ENCODE measurements at regions not wholly inside any gene's neighbourhood (a gene's known extent, or its start where the extent isn't known, plus 50 kb on each side); places are given as distances from the start of the nearest gene placed in this dataset.

DNA sequence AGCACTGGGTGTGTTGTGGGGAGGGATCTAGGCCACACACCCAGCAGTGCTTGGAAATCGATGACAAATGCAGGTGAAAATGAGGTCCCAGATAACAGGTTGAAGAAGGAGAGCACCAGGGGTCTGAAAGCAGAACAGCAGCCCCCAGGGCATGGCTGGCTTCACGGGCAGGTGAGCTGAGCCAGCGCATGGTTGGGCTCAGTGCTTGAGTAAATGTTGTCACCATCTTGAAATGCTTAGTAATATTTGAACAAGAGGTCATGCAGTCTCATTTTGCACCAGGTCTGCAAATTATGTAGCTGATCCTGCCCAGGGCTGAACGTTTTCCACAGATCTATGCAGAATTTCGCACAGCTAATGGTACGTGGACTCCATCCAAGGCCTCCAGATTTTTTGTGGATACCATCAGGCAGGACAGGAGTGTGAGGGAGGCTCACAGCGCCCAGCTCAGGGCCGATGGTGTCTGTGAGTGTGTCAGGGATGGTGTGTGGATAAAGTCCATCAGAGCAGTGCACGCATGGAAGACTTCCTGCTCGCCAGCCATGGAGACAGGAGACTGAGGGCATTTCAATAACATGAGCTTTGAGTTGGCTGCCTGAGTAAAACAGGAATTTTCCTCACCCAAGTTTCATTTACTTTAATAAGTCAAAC is 53.1 kb upstream of the SNX9 start:
- Histone ChIP-seq H3K4me1 (ENCODE audit: control insufficient read depth in 1 of 2, insufficient read depth in 2 of 2, low read length in 2 of 2) (no peaks in the 10 kb centered on the region), H3K14ac (ENCODE audit: low read length) (no peak overlapping the region), H2BK5ac (ENCODE audit: low read depth, low read length, poor library complexity) (no peak overlapping the region), H2BK12ac (ENCODE audit: low read length) (no peak overlapping the region), H3K36me3 (ENCODE audit: control insufficient read depth in 1 of 2, insufficient read depth in 2 of 2, low read length in 2 of 2) (no peaks in the 10 kb centered on the region), H4K91ac (ENCODE audit: low read depth, low read length) (no peak overlapping the region), H3K9ac (ENCODE audit: low read length) (no peak overlapping the region), H3K79me1 (ENCODE audit: low read length) (no peaks in the 10 kb centered on the region), H3K9me3 (ENCODE audit: insufficient read depth, low read depth, low read length) (peaks cover 6% of the 10 kb centered on the region), H4K8ac (ENCODE audit: low read depth, low read length) (no peak overlapping the region), H3K23ac (ENCODE audit: low read length) (no peak overlapping the region), H3K27ac (ENCODE audit: low read depth, low read length) (no peak overlapping the region), H3K79me2 (ENCODE audit: control insufficient read depth, insufficient read depth, low read length, poor library complexity) (no peaks in the 10 kb centered on the region), H3K18ac (ENCODE audit: low read length) (no peak overlapping the region), H2AK5ac (ENCODE audit: low read length) (no peak overlapping the region), H4K12ac (ENCODE audit: low read depth, low read length) (no peak overlapping the region), H2BK120ac (ENCODE audit: insufficient read depth, low read length, poor library complexity) (no peak overlapping the region), H2AFZ (ENCODE audit: insufficient read depth, low read length, poor library complexity) (no peak overlapping the region), H3K4me2 (ENCODE audit: low read length) (no peak overlapping the region), H3K4me3 (ENCODE audit: low read depth, low read length) (no peak overlapping the region), H3K4ac (ENCODE audit: low read depth, low read length) (no peak overlapping the region), H3K27me3 (ENCODE audit: insufficient read depth, low read length) (no peaks in the 10 kb centered on the region)
- DNase-seq, result no peak
- WGBS (ENCODE audit: extremely low coverage, insufficient coverage, insufficient read length), result no CpG with 5 or more reads among the region's 10 CpGs

DNA sequence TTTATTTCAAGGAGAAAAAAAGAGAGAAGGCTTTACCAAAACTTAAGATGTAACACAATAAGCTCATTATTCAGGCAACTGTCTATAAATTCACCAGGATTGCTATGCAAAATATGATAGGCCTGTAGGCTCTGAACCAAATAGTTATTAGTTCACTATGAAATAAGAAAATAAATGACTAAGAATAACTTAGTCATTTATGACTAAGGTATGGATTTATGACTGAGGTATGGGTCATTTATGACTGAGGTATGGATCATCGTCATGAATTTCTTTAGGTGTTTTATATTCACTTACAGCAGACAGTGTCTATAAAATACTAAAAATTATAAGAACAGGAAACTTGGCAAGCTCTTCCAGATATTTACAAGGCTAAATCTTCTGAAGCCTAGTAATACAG is 52.1 kb upstream of the SNX9 start:
- H3K9me3 ChIP-seq (ENCODE audit: insufficient read depth, low read depth, low read length), result peaks cover 6% of the 10 kb centered on the region
- no CpG with 5 or more reads among the region's 1 CpG for WGBS (ENCODE audit: extremely low coverage, insufficient coverage, insufficient read length)

DNA sequence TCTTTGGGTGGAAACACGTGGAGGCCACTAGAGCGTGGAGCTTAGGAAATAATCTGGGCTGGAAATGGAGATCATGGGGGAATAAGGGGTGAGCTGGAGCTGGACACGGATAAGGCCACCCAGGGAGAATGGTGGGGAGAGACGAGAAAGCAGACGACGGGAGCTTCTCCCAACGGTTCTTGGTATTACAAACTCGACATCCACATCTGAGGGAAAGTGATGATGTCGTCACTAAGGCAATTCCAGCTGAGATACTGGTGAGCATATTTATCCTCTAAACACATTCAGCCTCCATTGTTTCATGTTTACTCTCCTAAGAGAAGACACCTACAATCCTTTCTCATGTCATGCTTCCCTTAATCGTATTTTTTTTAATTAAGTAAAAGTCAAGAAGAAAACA is 50.2 kb upstream of the SNX9 start:
- no peak overlapping the region for H3K14ac ChIP-seq (ENCODE audit: low read length)
- H4K8ac ChIP-seq (ENCODE audit: low read depth, low read length), result no peak overlapping the region
- H3K4me1 ChIP-seq (ENCODE audit: control insufficient read depth in 1 of 2, insufficient read depth in 2 of 2, low read length in 2 of 2), result no peaks in the 10 kb centered on the region
- no peak overlapping the region for H2BK120ac ChIP-seq (ENCODE audit: insufficient read depth, low read length, poor library complexity)
- H2BK12ac ChIP-seq (ENCODE audit: low read length), result no peak overlapping the region
- H3K4me2 ChIP-seq (ENCODE audit: low read length), result no peak overlapping the region
- no peak overlapping the region for H2AK5ac ChIP-seq (ENCODE audit: low read length)
- H3K23ac ChIP-seq (ENCODE audit: low read length), result no peak overlapping the region
- H3K4me3 ChIP-seq (ENCODE audit: low read depth, low read length), result no peak overlapping the region
- no peaks in the 10 kb centered on the region for H3K36me3 ChIP-seq (ENCODE audit: control insufficient read depth in 1 of 2, insufficient read depth in 2 of 2, low read length in 2 of 2)
- no peak overlapping the region for H3K9ac ChIP-seq (ENCODE audit: low read length)
- no peak overlapping the region for H3K27ac ChIP-seq (ENCODE audit: low read depth, low read length)
- no peak overlapping the region for H4K12ac ChIP-seq (ENCODE audit: low read depth, low read length)
- no peak for DNase-seq
- no peaks in the 10 kb centered on the region for H3K27me3 ChIP-seq (ENCODE audit: insufficient read depth, low read length)
- no peak overlapping the region for H3K4ac ChIP-seq (ENCODE audit: low read depth, low read length)
- H3K79me2 ChIP-seq (ENCODE audit: control insufficient read depth, insufficient read depth, low read length, poor library complexity), result no peaks in the 10 kb centered on the region
- H2AFZ ChIP-seq (ENCODE audit: insufficient read depth, low read length, poor library complexity), result no peak overlapping the region
- H3K79me1 ChIP-seq (ENCODE audit: low read length), result no peaks in the 10 kb centered on the region
- peaks cover 4% of the 10 kb centered on the region for H3K9me3 ChIP-seq (ENCODE audit: insufficient read depth, low read depth, low read length)
- no peak overlapping the region for H2BK5ac ChIP-seq (ENCODE audit: low read depth, low read length, poor library complexity)
- H4K91ac ChIP-seq (ENCODE audit: low read depth, low read length), result no peak overlapping the region
- no peak overlapping the region for H3K18ac ChIP-seq (ENCODE audit: low read length)
- no CpG with 5 or more reads among the region's 10 CpGs for WGBS (ENCODE audit: extremely low coverage, insufficient coverage, insufficient read length)

More for the DNA sequence above, 52.1 kb upstream of the SNX9 start:
- Histone ChIP-seq H2AK5ac (ENCODE audit: low read length) (no peak overlapping the region), H3K18ac (ENCODE audit: low read length) (no peak overlapping the region), H4K12ac (ENCODE audit: low read depth, low read length) (no peak overlapping the region), H2AFZ (ENCODE audit: insufficient read depth, low read length, poor library complexity) (no peak overlapping the region), H4K8ac (ENCODE audit: low read depth, low read length) (no peak overlapping the region), H4K91ac (ENCODE audit: low read depth, low read length) (no peak overlapping the region), H3K36me3 (ENCODE audit: control insufficient read depth in 1 of 2, insufficient read depth in 2 of 2, low read length in 2 of 2) (no peaks in the 10 kb centered on the region), H3K14ac (ENCODE audit: low read length) (no peak overlapping the region), H3K4me2 (ENCODE audit: low read length) (no peak overlapping the region), H3K27me3 (ENCODE audit: insufficient read depth, low read length) (no peaks in the 10 kb centered on the region), H3K27ac (ENCODE audit: low read depth, low read length) (no peak overlapping the region), H3K79me2 (ENCODE audit: control insufficient read depth, insufficient read depth, low read length, poor library complexity) (no peaks in the 10 kb centered on the region), H3K79me1 (ENCODE audit: low read length) (no peaks in the 10 kb centered on the region), H3K9ac (ENCODE audit: low read length) (no peak overlapping the region), H3K4me1 (ENCODE audit: control insufficient read depth in 1 of 2, insufficient read depth in 2 of 2, low read length in 2 of 2) (no peaks in the 10 kb centered on the region), H3K4me3 (ENCODE audit: low read depth, low read length) (no peak overlapping the region), H3K4ac (ENCODE audit: low read depth, low read length) (no peak overlapping the region), H2BK12ac (ENCODE audit: low read length) (no peak overlapping the region), H3K23ac (ENCODE audit: low read length) (no peak overlapping the region), H2BK120ac (ENCODE audit: insufficient read depth, low read length, poor library complexity) (no peak overlapping the region), H2BK5ac (ENCODE audit: low read depth, low read length, poor library complexity) (no peak overlapping the region)
- no peak for DNase-seq

All from trophoblast cell (in vitro differentiated cells and primary cell).